Tibial nerve (tissue), 4 donors: ENCODE measurements at regions not wholly inside any gene's neighbourhood (a gene's known extent, or its start where the extent isn't known, plus 50 kb on each side); places are given as distances from the start of the nearest gene placed in this dataset.

Experiments used
- EP300 ChIP-seq, 2 donors: sonication (generic); formaldehyde crosslinking; IDR thresholded peaks; one replicate each; pipeline ENCODE4 v1.6.1; 2017; ENCODE audit warnings: antibody characterized with exemption in 2 of 2, mild to moderate bottlenecking in 1 of 2
- POLR2A ChIP-seq, 2 donors: fragments of 450-650 bp; IDR thresholded peaks; one replicate each; pipeline ENCODE4 v1.6.1; 2017; ENCODE audit warnings: antibody characterized with exemption in 2 of 2, mild to moderate bottlenecking in 2 of 2, moderate library complexity in 2 of 2
- TF ChIP-seq, protein P1 (sequence below), 5 experiments: fragments of 200-600 bp in 3 of 5; fragments of 450-650 bp in 2 of 5; sonication (generic) in 3 of 5; IDR thresholded peaks; one replicate each; pipeline ENCODE4 v1.5.1; 2016 to 2019; ENCODE audit warnings: antibody characterized with exemption in 5 of 5, mild to moderate bottlenecking in 3 of 5, moderate library complexity in 2 of 5

DNA sequence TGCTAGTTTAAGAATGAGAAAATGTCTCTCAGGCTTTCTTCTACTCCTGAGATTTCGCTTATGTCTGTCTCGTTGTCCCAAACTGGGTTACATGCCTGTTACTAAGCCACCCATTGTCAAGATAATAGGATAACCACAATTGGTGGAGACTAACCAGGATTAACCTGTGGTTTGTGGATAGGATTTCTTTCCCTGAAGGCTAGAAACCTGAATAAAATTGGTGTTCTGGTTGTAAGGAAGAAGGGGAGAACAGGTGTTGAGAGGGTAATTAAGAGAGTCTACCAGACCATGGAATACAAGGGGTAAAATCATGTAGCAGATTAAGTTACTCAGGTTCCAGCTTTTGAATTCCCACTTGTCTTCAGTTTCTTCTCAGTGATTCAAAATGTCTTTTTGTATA is 225.4 kb downstream of the CPE start:
- TF ChIP-seq, protein P1, sequence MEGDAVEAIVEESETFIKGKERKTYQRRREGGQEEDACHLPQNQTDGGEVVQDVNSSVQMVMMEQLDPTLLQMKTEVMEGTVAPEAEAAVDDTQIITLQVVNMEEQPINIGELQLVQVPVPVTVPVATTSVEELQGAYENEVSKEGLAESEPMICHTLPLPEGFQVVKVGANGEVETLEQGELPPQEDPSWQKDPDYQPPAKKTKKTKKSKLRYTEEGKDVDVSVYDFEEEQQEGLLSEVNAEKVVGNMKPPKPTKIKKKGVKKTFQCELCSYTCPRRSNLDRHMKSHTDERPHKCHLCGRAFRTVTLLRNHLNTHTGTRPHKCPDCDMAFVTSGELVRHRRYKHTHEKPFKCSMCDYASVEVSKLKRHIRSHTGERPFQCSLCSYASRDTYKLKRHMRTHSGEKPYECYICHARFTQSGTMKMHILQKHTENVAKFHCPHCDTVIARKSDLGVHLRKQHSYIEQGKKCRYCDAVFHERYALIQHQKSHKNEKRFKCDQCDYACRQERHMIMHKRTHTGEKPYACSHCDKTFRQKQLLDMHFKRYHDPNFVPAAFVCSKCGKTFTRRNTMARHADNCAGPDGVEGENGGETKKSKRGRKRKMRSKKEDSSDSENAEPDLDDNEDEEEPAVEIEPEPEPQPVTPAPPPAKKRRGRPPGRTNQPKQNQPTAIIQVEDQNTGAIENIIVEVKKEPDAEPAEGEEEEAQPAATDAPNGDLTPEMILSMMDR (IDR thresholded peaks at IDR 0.05), result no peak
- no peak for TF ChIP-seq POLR2A (IDR thresholded peaks at IDR 0.05)
- no peak for TF ChIP-seq EP300 (IDR thresholded peaks at IDR 0.05)
